Esophagus muscularis mucosa (tissue), 3 donors: ENCODE measurements at regions not wholly inside any gene's neighbourhood (a gene's known extent, or its start where the extent isn't known, plus 50 kb on each side); places are given as distances from the start of the nearest gene placed in this dataset.

Source experiments
- POLR2AphosphoS5 ChIP-seq, 2 donors: sonication (generic); formaldehyde crosslinking; IDR thresholded peaks; one replicate each; pipeline ENCODE4 v1.6.1; 2017; ENCODE audit warnings: antibody characterized with exemption in 2 of 2
- TF ChIP-seq, protein P1 (sequence below), 3 experiments: fragments of 200-600 bp in 2 of 3; fragments of 450-650 bp in 1 of 3; sonication (generic) in 2 of 3; IDR thresholded peaks; one replicate each; pipeline ENCODE4 v1.5.1; 2017 to 2019; ENCODE audit warnings: antibody characterized with exemption in 3 of 3, mild to moderate bottlenecking in 2 of 3, moderate library complexity in 1 of 3

DNA sequence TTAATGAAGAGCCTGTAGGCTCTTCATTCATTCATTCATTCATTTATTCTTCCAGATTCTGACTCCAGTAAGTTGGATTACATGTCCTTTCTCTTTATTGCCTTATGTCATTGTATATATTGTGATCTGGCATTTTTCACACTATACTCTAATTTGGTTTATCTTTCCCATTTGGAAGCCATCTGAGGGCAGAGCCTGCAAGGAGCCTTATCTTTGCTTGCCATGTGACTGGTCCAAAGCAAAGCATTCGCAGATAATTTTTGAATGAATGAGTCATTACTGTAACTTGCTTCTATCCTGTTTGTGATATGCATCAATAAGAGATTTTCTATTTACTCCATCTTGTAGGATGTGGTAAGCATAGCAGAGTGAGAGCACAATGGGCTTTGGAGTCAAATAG is 108.4 kb upstream of the DAB1 start:
- TF ChIP-seq POLR2AphosphoS5 (IDR thresholded peaks at IDR 0.05) = no peak
- TF ChIP-seq, protein P1, sequence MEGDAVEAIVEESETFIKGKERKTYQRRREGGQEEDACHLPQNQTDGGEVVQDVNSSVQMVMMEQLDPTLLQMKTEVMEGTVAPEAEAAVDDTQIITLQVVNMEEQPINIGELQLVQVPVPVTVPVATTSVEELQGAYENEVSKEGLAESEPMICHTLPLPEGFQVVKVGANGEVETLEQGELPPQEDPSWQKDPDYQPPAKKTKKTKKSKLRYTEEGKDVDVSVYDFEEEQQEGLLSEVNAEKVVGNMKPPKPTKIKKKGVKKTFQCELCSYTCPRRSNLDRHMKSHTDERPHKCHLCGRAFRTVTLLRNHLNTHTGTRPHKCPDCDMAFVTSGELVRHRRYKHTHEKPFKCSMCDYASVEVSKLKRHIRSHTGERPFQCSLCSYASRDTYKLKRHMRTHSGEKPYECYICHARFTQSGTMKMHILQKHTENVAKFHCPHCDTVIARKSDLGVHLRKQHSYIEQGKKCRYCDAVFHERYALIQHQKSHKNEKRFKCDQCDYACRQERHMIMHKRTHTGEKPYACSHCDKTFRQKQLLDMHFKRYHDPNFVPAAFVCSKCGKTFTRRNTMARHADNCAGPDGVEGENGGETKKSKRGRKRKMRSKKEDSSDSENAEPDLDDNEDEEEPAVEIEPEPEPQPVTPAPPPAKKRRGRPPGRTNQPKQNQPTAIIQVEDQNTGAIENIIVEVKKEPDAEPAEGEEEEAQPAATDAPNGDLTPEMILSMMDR (IDR thresholded peaks at IDR 0.05) = no peak
